NCI-H748 (cell line): ENCODE measurements at regions not wholly inside any gene's neighbourhood (a gene's known extent, or its start where the extent isn't known, plus 50 kb on each side); places are given as distances from the start of the nearest gene placed in this dataset.

Experiments used
- DNase-seq: peaks from one replicate; lab custom pipeline; 2025; ENCODE audit not compliant: unreplicated experiment; lab: John Stamatoyannopoulos, UW

DNA sequence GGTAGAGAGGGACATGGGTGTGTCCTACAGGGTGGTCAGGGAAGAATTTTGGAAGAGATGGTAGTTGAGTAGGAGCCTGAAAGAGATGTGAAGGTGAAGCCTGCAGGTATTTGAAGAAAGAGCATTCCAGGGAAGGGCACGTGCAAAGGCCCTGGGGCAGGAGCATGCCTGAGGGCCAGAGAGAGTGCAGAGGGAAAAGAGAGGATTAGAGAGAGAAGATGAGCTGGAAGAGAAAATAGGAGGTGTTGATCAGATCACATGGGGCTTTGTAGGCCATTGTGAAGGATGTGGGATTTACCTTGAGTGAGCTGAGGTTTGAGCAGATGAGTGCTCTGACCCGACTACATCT is 455.0 kb downstream of the HAPSTR1 start:
- DNase-seq, result no peak

- no peak for DNase-seq
Measured at GRCh38 chr16:9549487-9549886, 458.0 kb downstream of the HAPSTR1 start.

- DNase-seq, result no peak
Measured at GRCh38 chr16:9555051-9555450, 463.6 kb downstream of the HAPSTR1 start.

DNA sequence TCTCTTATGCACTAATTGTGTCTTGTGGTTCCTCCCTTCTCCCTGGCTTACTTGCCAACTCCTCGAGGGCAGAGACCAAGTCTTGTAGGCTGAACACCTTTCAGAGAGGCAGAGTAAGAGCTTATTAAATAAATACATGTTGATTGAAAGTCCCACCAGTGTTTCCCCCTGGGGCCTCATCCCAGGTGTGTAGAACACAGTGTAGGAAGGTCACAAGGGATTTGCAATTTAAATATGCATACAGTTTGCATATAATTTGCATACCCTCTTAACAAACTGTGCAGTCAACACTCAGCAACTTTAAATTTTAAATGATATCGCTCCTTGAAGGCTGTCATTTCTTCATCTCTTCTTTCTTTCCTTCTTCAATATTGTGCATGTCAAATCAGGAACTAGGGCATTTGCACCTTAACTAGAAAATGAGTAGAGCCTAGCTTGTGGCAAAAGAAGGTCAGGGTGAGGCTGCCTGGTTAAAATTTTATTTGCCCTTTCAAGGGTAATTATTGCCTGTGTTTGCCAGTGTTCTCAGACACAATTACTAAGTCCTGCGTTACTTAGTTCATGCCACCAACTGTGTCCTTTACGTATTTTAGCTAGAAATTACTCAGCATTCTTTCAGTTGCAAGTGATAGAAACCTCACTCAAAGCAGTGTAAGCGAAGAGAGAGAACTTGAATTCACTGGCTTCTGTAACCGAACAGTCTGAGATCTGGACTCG is 465.7 kb downstream of the HAPSTR1 start:
- no peak for DNase-seq

DNA sequence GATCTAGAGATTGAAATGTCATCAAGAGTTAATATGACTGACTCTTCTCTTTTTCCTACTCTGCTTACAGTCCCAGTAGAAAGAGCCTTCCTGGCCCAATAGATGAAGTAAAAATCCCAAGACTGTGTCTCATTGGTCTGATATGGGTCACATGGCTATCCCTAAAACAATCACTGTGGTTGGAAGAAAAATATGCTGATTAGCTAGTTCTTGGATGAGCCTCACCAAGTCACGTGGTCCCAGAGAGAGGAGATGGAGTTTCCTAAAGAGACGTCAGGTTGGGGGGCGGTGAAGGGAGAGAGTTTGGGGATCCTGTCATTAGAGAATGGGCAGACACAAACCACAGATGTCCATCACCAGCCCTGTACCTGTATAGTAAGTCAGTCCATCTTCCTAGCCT is 466.3 kb downstream of the HAPSTR1 start:
- DNase-seq, result no peak

- DNase-seq, result no peak
Measured at GRCh38 chr16:9566099-9566498, 474.7 kb downstream of the HAPSTR1 start.

DNA sequence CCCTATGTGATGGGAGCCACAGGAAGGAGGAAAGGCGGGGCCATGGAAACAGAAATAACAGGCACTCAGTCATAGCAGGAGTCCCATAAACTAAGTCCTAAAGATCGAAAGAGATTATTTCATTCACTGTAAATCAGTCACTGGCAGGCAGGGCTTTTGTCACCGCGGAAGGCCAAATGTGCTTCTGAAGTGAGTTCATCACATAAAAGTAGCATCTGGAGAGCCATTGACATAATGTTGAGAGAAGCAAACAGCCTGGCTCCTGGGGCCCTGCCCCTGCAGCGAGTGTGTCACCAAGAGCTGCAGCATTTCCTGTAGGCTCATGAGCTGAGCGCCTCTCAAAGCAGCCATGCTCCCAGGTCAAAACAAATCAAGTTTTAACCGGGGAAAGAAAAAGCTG is 476.2 kb downstream of the HAPSTR1 start:
- peak; percentile 57 for DNase-seq

- DNase-seq, result no peak
Measured at GRCh38 chr16:9568261-9568660, 476.8 kb downstream of the HAPSTR1 start.

GRCh38 chr16:9570521-9570920 is 479.1 kb downstream of the HAPSTR1 start:
- DNase-seq, result no peak

- no peak for DNase-seq
Measured at GRCh38 chr16:9578459-9578858, 487.0 kb downstream of the HAPSTR1 start.

GRCh38 chr16:9580025-9580424 is 488.6 kb downstream of the HAPSTR1 start:
- DNase-seq, result no peak

- no peak for DNase-seq
Measured at GRCh38 chr16:9593440-9593839, 502.0 kb downstream of the HAPSTR1 start.

DNA sequence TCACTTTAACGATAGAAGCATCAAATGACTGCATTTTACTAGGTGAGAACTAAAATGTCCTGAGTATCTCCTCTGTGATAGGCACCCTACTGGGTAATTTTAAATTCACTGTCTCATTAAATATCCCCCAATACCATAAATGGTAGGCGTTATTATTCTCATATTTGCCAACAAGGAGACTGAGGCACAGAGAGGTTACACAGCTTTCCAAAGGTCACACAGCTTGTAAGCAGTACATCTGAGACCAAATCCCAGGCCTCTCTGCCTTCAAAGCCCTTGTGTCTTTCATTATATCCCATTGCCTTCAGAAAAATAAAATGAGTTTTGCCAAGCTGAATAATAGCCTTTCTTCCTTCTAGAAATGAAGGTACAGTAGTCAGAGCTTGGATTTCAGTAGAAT is 502.6 kb downstream of the HAPSTR1 start:
- DNase-seq, result no peak

- DNase-seq, result no peak
Measured at GRCh38 chr16:9594946-9595345, 503.5 kb downstream of the HAPSTR1 start.

DNA sequence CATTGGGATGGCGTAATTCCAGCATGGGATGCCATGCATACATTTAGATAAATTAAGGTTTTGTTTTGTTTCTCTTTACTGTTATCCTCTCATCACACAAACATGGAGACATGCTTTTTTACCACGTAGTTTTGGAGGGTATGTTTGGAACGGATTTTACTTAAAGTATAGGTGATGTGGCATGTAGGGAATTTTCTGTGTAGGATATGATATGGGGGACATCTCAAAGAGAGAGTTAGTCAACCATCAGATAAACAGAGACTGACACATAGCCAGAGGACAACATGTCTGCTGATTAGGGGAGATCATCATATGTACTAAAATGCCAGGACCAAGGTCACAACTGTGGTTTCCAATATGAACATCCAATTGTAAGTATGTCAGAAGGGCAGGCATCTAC is 503.9 kb downstream of the HAPSTR1 start:
- no peak for DNase-seq

DNA sequence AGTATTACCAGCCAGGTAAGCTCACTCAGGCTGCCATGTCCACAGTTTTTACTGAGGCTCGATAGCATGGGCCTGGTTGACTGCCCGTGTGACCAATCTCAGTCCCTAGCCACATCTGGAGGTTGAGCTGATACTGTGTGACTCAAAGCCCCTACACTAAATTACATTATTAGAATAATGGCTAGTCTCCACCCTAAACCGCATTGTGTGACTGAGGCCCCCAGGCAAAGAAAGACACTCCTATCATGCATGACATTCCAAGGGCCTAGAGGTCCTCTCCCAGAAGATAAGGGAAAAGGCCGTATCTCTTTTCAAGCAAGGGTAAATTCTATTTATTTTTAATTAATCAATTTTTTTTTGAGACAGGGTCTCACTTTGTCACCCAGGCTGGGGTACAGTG is 505.3 kb downstream of the HAPSTR1 start:
- DNase-seq, result no peak

DNA sequence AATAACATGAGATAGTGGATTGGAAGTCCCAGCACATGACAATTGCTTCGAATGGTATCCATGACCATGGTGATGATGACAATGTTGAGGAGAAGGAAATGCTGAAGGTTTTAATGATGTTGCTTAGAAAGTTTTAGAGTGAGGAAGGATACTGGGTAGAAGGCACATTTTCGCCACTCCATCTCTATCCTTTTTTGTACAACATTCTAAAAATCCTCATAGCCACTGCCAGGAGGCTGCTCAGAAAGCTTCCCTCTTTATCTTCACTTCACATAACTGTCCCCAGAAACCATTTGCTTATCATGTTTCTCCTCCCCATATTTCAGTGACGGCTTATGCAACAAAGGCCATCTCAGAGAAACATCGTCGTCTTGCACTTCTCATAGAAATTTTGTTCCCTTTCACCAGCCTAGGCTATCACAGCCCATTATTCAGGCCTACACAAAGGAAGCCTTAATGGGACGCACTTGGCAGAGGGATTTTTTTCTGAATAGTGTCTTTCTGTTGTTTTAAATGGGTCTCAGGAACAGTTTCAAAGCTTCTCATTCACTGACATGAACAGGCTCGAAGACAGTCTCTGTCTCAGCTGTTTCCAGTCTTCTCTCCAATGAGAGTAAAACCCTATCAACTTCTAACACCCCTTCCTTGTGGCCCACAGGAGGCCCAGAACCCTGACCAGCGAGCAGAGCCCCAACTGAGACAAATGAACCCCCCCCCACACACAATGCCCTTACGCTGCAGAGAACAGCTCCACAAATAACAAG is 506.7 kb downstream of the HAPSTR1 start:
- no peak for DNase-seq

GRCh38 chr16:9598731-9599083 is 507.3 kb downstream of the HAPSTR1 start:
- no peak for DNase-seq

GRCh38 chr16:9599415-9600120 is 508.1 kb downstream of the HAPSTR1 start:
- DNase-seq, result no peak

DNA sequence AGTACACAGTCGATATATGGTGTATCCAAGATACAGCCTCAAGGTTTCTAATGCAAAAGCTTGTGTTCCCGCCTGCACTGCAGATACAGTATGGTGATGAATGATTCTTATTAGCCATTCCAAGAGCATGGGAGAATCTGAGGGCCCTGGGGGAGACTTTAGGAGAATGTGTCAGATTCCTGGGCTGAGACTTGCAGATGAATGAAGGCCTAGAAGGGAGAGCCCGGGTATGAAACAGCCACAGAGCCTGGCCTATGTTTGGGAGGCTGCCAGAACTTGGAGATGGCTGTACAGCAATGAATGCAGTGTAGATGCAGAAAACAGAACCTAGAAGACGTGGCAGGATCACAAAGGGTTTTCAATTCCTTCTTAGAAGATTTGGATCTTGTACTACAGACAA is 510.7 kb downstream of the HAPSTR1 start:
- DNase-seq, result no peak

- peak; percentile 15 for DNase-seq
Measured at GRCh38 chr16:9603316-9603715, 511.9 kb downstream of the HAPSTR1 start.

GRCh38 chr16:9607515-9608230 is 516.2 kb downstream of the HAPSTR1 start:
- DNase-seq, result no peak
